ENCODE measurements at regions not wholly inside any gene's neighbourhood (a gene's known extent, or its start where the extent isn't known, plus 50 kb on each side); places are given as distances from the start of the nearest gene placed in this dataset.

- TF ChIP-seq CTCF (IDR thresholded peaks at IDR 0.05): no peak
- TF ChIP-seq POLR2A (IDR thresholded peaks at IDR 0.05): no peak
Measured at GRCh38 chr13:37201081-37201480, 95.6 kb upstream of the CSNK1A1L start.

Data from right lobe of liver (tissue), 4 donors.